ENCODE measurements at regions not wholly inside any gene's neighbourhood (a gene's known extent, or its start where the extent isn't known, plus 50 kb on each side); places are given as distances from the start of the nearest gene placed in this dataset.

- no peak overlapping the region for H3K27ac ChIP-seq
- no peak for TF ChIP-seq ZFX (IDR thresholded peaks at IDR 0.05)
- no peak for TF ChIP-seq CTCF (conservative IDR thresholded peaks at IDR 0.05)
Measured at GRCh38 chr2:41994233-41994637, 53.6 kb upstream of the PKDCC start.

GRCh38 chr2:41994661-41995060, 53.2 kb upstream of the PKDCC start:
- H3K27ac ChIP-seq: no peak overlapping the region
- TF ChIP-seq ZFX (IDR thresholded peaks at IDR 0.05): no peak
- no peak for TF ChIP-seq CTCF (conservative IDR thresholded peaks at IDR 0.05)

- no peak overlapping the region for H3K27ac ChIP-seq
- no peak for TF ChIP-seq ZFX (IDR thresholded peaks at IDR 0.05)
- TF ChIP-seq CTCF (conservative IDR thresholded peaks at IDR 0.05): no peak
Measured at GRCh38 chr2:41997561-41997960, 50.3 kb upstream of the PKDCC start.
